Upper lobe of left lung (tissue), 4 donors: ENCODE measurements at regions not wholly inside any gene's neighbourhood (a gene's known extent, or its start where the extent isn't known, plus 50 kb on each side); places are given as distances from the start of the nearest gene placed in this dataset.

Experiments used
- POLR2A ChIP-seq, 4 donors: fragments of 450-650 bp; IDR thresholded peaks; one replicate each; pipeline ENCODE4 v1.5.1; 2016 to 2017; ENCODE audit warnings: antibody characterized with exemption in 4 of 4, mild to moderate bottlenecking in 2 of 4
- TF ChIP-seq, protein P1 (sequence below), 6 experiments: fragments of 450-650 bp in 4 of 6; fragments of 200-600 bp in 2 of 6; sonication (generic) in 2 of 6; IDR thresholded peaks; one replicate each; pipeline ENCODE4 v1.5.1; 2016 to 2019; ENCODE audit warnings: antibody characterized with exemption in 6 of 6

DNA sequence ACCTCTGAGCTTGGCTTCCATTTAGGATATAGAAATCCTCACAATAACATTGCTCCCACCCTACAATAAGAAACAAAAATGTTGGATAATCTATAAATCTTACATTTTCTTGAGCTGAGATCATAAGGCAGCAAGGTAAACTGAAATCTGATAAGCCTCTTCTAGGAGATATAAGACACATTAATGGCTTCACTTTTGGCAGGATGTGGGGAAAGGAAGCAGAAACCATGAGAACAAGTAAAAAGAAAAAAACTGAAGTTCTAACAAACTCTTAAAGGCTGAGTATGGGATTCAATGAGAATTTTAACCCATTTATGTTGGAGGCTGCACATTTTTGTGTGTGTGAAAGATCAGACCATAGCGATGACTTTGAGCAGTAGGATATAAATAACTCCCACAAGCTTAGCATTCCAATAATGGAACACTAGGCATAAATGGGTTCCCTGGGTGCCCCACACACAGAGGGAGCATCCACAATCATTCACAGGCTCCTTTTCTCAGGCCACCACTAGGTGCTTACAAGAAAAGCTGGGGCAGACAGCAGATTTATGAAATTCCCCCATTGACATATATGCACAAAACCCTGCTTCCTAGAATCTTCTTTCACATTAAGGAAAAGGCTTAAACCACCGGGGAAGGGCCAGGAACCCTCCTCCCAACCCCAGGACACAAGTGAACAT lies 564.9 kb upstream of the MGMT start:
- TF ChIP-seq, protein P1, sequence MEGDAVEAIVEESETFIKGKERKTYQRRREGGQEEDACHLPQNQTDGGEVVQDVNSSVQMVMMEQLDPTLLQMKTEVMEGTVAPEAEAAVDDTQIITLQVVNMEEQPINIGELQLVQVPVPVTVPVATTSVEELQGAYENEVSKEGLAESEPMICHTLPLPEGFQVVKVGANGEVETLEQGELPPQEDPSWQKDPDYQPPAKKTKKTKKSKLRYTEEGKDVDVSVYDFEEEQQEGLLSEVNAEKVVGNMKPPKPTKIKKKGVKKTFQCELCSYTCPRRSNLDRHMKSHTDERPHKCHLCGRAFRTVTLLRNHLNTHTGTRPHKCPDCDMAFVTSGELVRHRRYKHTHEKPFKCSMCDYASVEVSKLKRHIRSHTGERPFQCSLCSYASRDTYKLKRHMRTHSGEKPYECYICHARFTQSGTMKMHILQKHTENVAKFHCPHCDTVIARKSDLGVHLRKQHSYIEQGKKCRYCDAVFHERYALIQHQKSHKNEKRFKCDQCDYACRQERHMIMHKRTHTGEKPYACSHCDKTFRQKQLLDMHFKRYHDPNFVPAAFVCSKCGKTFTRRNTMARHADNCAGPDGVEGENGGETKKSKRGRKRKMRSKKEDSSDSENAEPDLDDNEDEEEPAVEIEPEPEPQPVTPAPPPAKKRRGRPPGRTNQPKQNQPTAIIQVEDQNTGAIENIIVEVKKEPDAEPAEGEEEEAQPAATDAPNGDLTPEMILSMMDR (IDR thresholded peaks at IDR 0.05), result no peak
- no peak for TF ChIP-seq POLR2A (IDR thresholded peaks at IDR 0.05)
